OCI-LY1 (cell line): ENCODE measurements at regions not wholly inside any gene's neighbourhood (a gene's known extent, or its start where the extent isn't known, plus 50 kb on each side); places are given as distances from the start of the nearest gene placed in this dataset.

Experiments used
- H2AFZ ChIP-seq: fragments of 200-600 bp; sonication (generic), shearing (Covaris generic); 2 replicates; pipeline ENCODE4 v1.6.0; 2014; ENCODE audit warnings: antibody characterized with exemption, mild to moderate bottlenecking, low read length
- H3F3A ChIP-seq: fragments of 200-600 bp; sonication (generic), shearing (Covaris generic); 2 replicates; pipeline ENCODE4 v1.6.0; 2014; ENCODE audit warnings: mild to moderate bottlenecking, antibody characterized with exemption, low read length, moderate library complexity; ENCODE audit not compliant: insufficient read depth
- H3K27ac ChIP-seq: fragments of 200-600 bp; sonication (generic); 2 replicates; pipeline ENCODE4 v1.5.1; 2014; ENCODE audit warnings: low read length, mixed run types, mild to moderate bottlenecking, low read depth; ENCODE audit not compliant: poor library complexity, severe bottlenecking
- H3K27me3 ChIP-seq: fragments of 200-600 bp; sonication (generic); 2 replicates; pipeline ENCODE4 v1.6.0; 2014; ENCODE audit warnings: antibody characterized with exemption, mild to moderate bottlenecking, low read length, moderate library complexity; ENCODE audit not compliant: insufficient read depth
- H3K36me3 ChIP-seq: fragments of 200-600 bp; sonication (generic); 2 replicates; pipeline ENCODE4 v1.6.1; 2014; ENCODE audit warnings: mild to moderate bottlenecking, antibody characterized with exemption, low read length, moderate library complexity, mixed read lengths; ENCODE audit not compliant: insufficient read depth
- H3K4me1 ChIP-seq: fragments of 200-600 bp; sonication (generic); 2 replicates; pipeline ENCODE4 v1.5.1; 2014; ENCODE audit warnings: mild to moderate bottlenecking, low read length, moderate library complexity; ENCODE audit not compliant: insufficient read depth, severe bottlenecking
- H3K4me2 ChIP-seq: fragments of 200-600 bp; sonication (generic), shearing (Covaris generic); 2 replicates; pipeline ENCODE4 v1.6.1; 2014; ENCODE audit warnings: low read length
- H3K4me3 ChIP-seq: fragments of 200-600 bp; sonication (generic); 2 replicates; pipeline ENCODE4 v1.5.1; 2014; ENCODE audit warnings: low read length, low read depth, mild to moderate bottlenecking, mixed read lengths; ENCODE audit not compliant: poor library complexity, severe bottlenecking
- H3K79me2 ChIP-seq: fragments of 200-600 bp; shearing (Covaris generic); 2 replicates; pipeline ENCODE4 v1.6.1; 2016; ENCODE audit warnings: mixed run types, low read length, mixed read lengths; ENCODE audit not compliant: insufficient read depth
- H3K9ac ChIP-seq: fragments of 200-600 bp; sonication (generic), shearing (Covaris generic); 2 replicates; pipeline ENCODE4 v1.6.1; 2014; ENCODE audit warnings: mild to moderate bottlenecking, low read length, mixed read lengths
- H3K9me2 ChIP-seq: fragments of 200-600 bp; sonication (generic), shearing (Covaris generic); 2 replicates; pipeline ENCODE4 v1.6.1; 2014; ENCODE audit warnings: low read depth, mild to moderate bottlenecking, low read length, mixed read lengths
- H3K9me3 ChIP-seq: fragments of 200-600 bp; shearing (Covaris generic); 2 replicates; pipeline ENCODE4 v1.6.1; 2014; ENCODE audit warnings: low read length, mixed read lengths
- H4K20me1 ChIP-seq: fragments of 200-600 bp; sonication (generic), shearing (Covaris generic); 2 replicates; pipeline ENCODE4 v1.6.0; 2016; ENCODE audit warnings: mild to moderate bottlenecking, low read length; ENCODE audit not compliant: insufficient read depth
- CTCF ChIP-seq: fragments of 200-600 bp; sonication (generic), shearing (Covaris generic); IDR thresholded peaks from 2 replicates; pipeline ENCODE4 v1.5.1; 2017; ENCODE audit warnings: mild to moderate bottlenecking, antibody characterized with exemption, low read length, moderate library complexity, mixed read lengths
- EZH2 ChIP-seq: fragments of 200-600 bp; sonication (generic), shearing (Covaris generic); IDR thresholded peaks from 2 replicates; pipeline ENCODE4 v1.8.0; 2017; ENCODE audit warnings: borderline replicate concordance, mixed run types, mild to moderate bottlenecking, antibody characterized with exemption, low read length, moderate library complexity, mixed read lengths

GRCh38 chr10:55065185-55065584 is 264.2 kb upstream of the PCDH15 start:
- Histone ChIP-seq H3K4me2 (no peak overlapping the region), H3K4me3 (no peak overlapping the region), H3K9me2 (no peaks in the 10 kb centered on the region), H3K36me3 (no peaks in the 10 kb centered on the region), H3K79me2 (no peaks in the 10 kb centered on the region), H3F3A (no peaks in the 10 kb centered on the region), H2AFZ (no peak overlapping the region), H3K9ac (no peak overlapping the region), H4K20me1 (no peaks in the 10 kb centered on the region), H3K27ac (no peak overlapping the region), H3K4me1 (no peaks in the 10 kb centered on the region), H3K9me3 (no peaks in the 10 kb centered on the region), H3K27me3 (no peaks in the 10 kb centered on the region)
- TF ChIP-seq EZH2 (no peak), CTCF (no peak)

GRCh38 chr10:55063811-55064210 is 262.8 kb upstream of the PCDH15 start:
- Histone ChIP-seq H3K9me3 (no peaks in the 10 kb centered on the region), H3K9ac (no peak overlapping the region), H3K4me1 (no peaks in the 10 kb centered on the region), H3K4me3 (no peak overlapping the region), H2AFZ (no peak overlapping the region), H3K4me2 (no peak overlapping the region), H3K9me2 (no peaks in the 10 kb centered on the region), H3K79me2 (no peaks in the 10 kb centered on the region), H3K27me3 (no peaks in the 10 kb centered on the region), H3K27ac (no peak overlapping the region), H4K20me1 (no peaks in the 10 kb centered on the region), H3F3A (no peaks in the 10 kb centered on the region), H3K36me3 (no peaks in the 10 kb centered on the region)
- TF ChIP-seq EZH2 (no peak), CTCF (no peak)

GRCh38 chr10:55062349-55062748 is 261.3 kb upstream of the PCDH15 start:
- no peak overlapping the region for H3K27ac ChIP-seq
- no peaks in the 10 kb centered on the region for H3K9me2 ChIP-seq
- H3K4me1 ChIP-seq, result no peaks in the 10 kb centered on the region
- no peak overlapping the region for H3K4me2 ChIP-seq
- no peak overlapping the region for H3K9ac ChIP-seq
- no peaks in the 10 kb centered on the region for H3K79me2 ChIP-seq
- H3K36me3 ChIP-seq, result no peaks in the 10 kb centered on the region
- H3K27me3 ChIP-seq, result no peaks in the 10 kb centered on the region
- no peaks in the 10 kb centered on the region for H3K9me3 ChIP-seq
- no peak overlapping the region for H3K4me3 ChIP-seq
- no peak overlapping the region for H2AFZ ChIP-seq
- no peaks in the 10 kb centered on the region for H4K20me1 ChIP-seq
- TF ChIP-seq CTCF (no peak), EZH2 (no peak)
- no peaks in the 10 kb centered on the region for H3F3A ChIP-seq
